Endothelial cell (in vitro differentiated cells): ENCODE measurements at regions not wholly inside any gene's neighbourhood (a gene's known extent, or its start where the extent isn't known, plus 50 kb on each side); places are given as distances from the start of the nearest gene placed in this dataset.

Source experiments
- DNase-seq: peaks from one replicate; pipeline ENCODE4 v3.0.0; 2021; ENCODE audit warnings: low spot score
- H3K27ac Mint-ChIP-seq: one replicate; pipeline ENCODE4 v1.8.0; 2021; ENCODE audit warnings: mixed read lengths, inconsistent platforms; ENCODE audit not compliant: unreplicated experiment
- H3K27me3 Mint-ChIP-seq: one replicate; pipeline ENCODE4 v1.8.0; 2021; ENCODE audit warnings: mild to moderate bottlenecking, moderate library complexity, mixed read lengths, inconsistent platforms; ENCODE audit not compliant: unreplicated experiment
- H3K36me3 Mint-ChIP-seq: one replicate; pipeline ENCODE4 v1.8.0; 2021; ENCODE audit warnings: mild to moderate bottlenecking, low read depth, mixed read lengths, inconsistent platforms; ENCODE audit not compliant: unreplicated experiment
- H3K4me1 Mint-ChIP-seq: one replicate; pipeline ENCODE4 v1.8.0; 2021; ENCODE audit warnings: mild to moderate bottlenecking, mixed read lengths, inconsistent platforms; ENCODE audit not compliant: unreplicated experiment
- H3K4me3 Mint-ChIP-seq: one replicate; pipeline ENCODE4 v1.8.0; 2021; ENCODE audit warnings: mild to moderate bottlenecking, mixed read lengths, inconsistent platforms; ENCODE audit not compliant: unreplicated experiment
- H3K9me3 Mint-ChIP-seq: one replicate; pipeline ENCODE4 v1.8.0; 2021; ENCODE audit warnings: mixed read lengths, inconsistent platforms; ENCODE audit not compliant: unreplicated experiment
- CTCF ChIP-seq: fragments of 200-600 bp; sonication (generic); IDR thresholded peaks from one replicate; pipeline ENCODE4 v1.5.0; 2021; ENCODE audit warnings: antibody characterized with exemption; ENCODE audit not compliant: unreplicated experiment

GRCh38 chr22:49024775-49025440, 802.8 kb downstream of the BRD1 start:
- no peak for TF ChIP-seq CTCF
- no peaks in the 10 kb centered on the region for H3K36me3 Mint-ChIP-seq
- H3K4me3 Mint-ChIP-seq, result no peak overlapping the region
- no peak overlapping the region for H3K27ac Mint-ChIP-seq
- H3K9me3 Mint-ChIP-seq, result no peaks in the 10 kb centered on the region
- no peaks in the 10 kb centered on the region for H3K4me1 Mint-ChIP-seq
- no peak for DNase-seq
- H3K27me3 Mint-ChIP-seq, result no peaks in the 10 kb centered on the region

GRCh38 chr22:49023879-49024774, 803.5 kb downstream of the BRD1 start:
- no peak for TF ChIP-seq CTCF
- H3K27me3 Mint-ChIP-seq, result no peaks in the 10 kb centered on the region
- no peaks in the 10 kb centered on the region for H3K9me3 Mint-ChIP-seq
- no peaks in the 10 kb centered on the region for H3K4me1 Mint-ChIP-seq
- no peaks in the 10 kb centered on the region for H3K36me3 Mint-ChIP-seq
- no peak overlapping the region for H3K4me3 Mint-ChIP-seq
- H3K27ac Mint-ChIP-seq, result no peak overlapping the region
- no peak for DNase-seq

- DNase-seq, result no peak
- no peak overlapping the region for H3K4me3 Mint-ChIP-seq
- no peaks in the 10 kb centered on the region for H3K36me3 Mint-ChIP-seq
- no peaks in the 10 kb centered on the region for H3K9me3 Mint-ChIP-seq
- H3K27me3 Mint-ChIP-seq, result no peaks in the 10 kb centered on the region
- no peaks in the 10 kb centered on the region for H3K4me1 Mint-ChIP-seq
- TF ChIP-seq CTCF, result no peak
- no peak overlapping the region for H3K27ac Mint-ChIP-seq
Observed at GRCh38 chr22:49023161-49023878, 804.4 kb downstream of the BRD1 start.

- no peaks in the 10 kb centered on the region for H3K4me1 Mint-ChIP-seq
- H3K27ac Mint-ChIP-seq, result no peak overlapping the region
- no peak for TF ChIP-seq CTCF
- no peaks in the 10 kb centered on the region for H3K36me3 Mint-ChIP-seq
- H3K9me3 Mint-ChIP-seq, result no peaks in the 10 kb centered on the region
- no peak overlapping the region for H3K4me3 Mint-ChIP-seq
- no peak for DNase-seq
- peaks cover 2% of the 10 kb centered on the region for H3K27me3 Mint-ChIP-seq
Observed at GRCh38 chr22:49022816-49023160, 804.9 kb downstream of the BRD1 start.
